ENCODE measurements at regions not wholly inside any gene's neighbourhood (a gene's known extent, or its start where the extent isn't known, plus 50 kb on each side); places are given as distances from the start of the nearest gene placed in this dataset.

DNA sequence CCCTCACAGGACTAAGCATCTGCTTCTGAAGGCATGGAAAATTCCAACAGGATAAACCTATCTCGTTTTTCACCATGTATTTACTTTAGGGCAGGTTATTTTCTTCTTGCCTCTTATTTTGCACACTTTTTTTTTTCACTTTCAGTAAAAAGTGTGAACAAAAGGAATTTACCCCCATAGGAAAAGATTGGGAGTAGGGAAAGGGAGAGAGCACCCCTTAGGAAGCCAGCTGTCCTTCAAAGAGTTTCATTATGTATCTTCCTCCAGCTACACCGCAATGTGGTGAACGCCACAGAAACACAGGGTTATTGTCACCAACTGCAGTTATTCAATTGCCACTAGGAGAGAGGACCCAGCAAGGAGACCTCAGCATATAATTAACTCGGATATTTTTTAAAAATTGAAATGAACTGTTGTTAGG is 286.2 kb upstream of the VRK2 start:
- Histone ChIP-seq H3K36me3 (no peaks in the 10 kb centered on the region), H3K27ac (no peak overlapping the region), H3K9me3 (no peaks in the 10 kb centered on the region), H3K4me3 (peak overlapping the region in 1 of 2 donors; percentile 48), H3K4me1 (peaks cover 0 to 7% of the 10 kb centered on the region in 2 donors), H3K27me3 (no peaks in the 10 kb centered on the region)
- TF ChIP-seq, protein P1, sequence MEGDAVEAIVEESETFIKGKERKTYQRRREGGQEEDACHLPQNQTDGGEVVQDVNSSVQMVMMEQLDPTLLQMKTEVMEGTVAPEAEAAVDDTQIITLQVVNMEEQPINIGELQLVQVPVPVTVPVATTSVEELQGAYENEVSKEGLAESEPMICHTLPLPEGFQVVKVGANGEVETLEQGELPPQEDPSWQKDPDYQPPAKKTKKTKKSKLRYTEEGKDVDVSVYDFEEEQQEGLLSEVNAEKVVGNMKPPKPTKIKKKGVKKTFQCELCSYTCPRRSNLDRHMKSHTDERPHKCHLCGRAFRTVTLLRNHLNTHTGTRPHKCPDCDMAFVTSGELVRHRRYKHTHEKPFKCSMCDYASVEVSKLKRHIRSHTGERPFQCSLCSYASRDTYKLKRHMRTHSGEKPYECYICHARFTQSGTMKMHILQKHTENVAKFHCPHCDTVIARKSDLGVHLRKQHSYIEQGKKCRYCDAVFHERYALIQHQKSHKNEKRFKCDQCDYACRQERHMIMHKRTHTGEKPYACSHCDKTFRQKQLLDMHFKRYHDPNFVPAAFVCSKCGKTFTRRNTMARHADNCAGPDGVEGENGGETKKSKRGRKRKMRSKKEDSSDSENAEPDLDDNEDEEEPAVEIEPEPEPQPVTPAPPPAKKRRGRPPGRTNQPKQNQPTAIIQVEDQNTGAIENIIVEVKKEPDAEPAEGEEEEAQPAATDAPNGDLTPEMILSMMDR (IDR thresholded peaks at IDR 0.05) = no peak
- intact Hi-C loops (cut with DNase I) = no loop called here
- DNase-seq (ENCODE audit: low spot score in 2 of 2) = no peak

DNA sequence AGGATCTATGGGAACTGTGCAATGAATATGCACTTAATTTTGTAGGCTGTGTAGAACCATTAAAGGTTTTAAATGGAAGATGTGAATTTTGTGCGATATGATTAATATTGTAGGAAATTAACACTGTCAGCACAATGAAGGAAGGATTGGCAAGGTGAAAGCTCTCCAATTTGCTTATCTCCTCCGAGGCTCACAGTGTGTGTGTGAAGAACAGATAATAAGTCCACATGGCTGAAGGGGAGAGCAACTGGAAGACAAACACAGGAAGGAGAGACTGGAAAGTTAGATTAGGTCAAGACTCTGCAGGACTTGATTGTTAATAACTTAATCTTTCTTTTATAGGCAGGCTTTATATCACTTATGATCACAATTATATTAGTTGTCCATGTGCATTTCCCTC is 269.7 kb upstream of the VRK2 start:
- H3K4me1 ChIP-seq = no peaks in the 10 kb centered on the region
- H3K9me3 ChIP-seq = no peaks in the 10 kb centered on the region
- TF ChIP-seq, protein P1 (IDR thresholded peaks at IDR 0.05) = no peak
- intact Hi-C loops (cut with DNase I) = no loop called here
- DNase-seq (ENCODE audit: low spot score in 2 of 2) = no peak
- H3K27ac ChIP-seq = no peak overlapping the region
- H3K27me3 ChIP-seq = no peaks in the 10 kb centered on the region
- no peaks in the 10 kb centered on the region for H3K36me3 ChIP-seq
- H3K4me3 ChIP-seq = no peak overlapping the region

DNA sequence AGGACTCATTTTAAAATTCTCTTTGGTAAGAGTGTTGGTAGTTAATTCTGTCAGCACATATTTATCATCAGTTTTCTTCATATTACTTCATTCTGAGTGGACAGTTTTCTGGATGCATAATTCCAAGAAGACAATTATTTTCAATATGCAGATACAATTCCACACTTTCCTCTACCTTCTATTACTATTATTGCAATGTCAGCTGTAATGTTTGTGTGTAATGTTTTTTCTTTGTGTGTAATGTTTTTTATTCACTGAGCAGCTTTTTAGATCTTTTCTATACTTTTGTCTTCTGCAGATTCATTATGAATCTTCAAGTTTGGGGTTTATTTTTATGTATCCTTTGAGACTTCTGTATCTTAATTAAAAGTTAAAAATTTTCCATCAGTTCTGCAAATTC is 264.0 kb upstream of the VRK2 start:
- H3K27ac ChIP-seq = no peak overlapping the region
- intact Hi-C loops (cut with DNase I) = no loop called here

DNA sequence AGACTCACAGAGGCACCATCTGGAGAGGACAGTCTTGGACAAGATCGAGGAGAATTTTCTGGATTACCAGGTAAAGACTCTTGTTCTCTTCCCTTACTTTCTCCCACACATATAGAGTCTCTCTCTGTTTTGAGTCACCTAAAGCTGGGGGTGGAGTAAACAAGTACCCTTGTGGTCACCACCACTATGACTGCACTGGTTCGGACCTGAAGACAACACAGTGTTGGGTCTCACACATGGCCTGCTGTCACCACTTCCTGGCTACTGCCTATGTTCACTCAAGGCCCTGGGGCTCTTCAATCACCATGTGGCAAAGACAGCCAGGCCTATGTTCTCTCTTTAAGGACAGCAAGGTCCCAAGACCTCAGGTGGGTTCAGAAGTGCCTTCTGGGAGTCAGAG is 253.3 kb upstream of the VRK2 start:
- H3K4me3 ChIP-seq = no peak overlapping the region
- no peak for DNase-seq (ENCODE audit: low spot score in 2 of 2)
- intact Hi-C loops (cut with DNase I) = no loop called here
- TF ChIP-seq, protein P1 (IDR thresholded peaks at IDR 0.05) = no peak
- H3K36me3 ChIP-seq = no peaks in the 10 kb centered on the region
- no peaks in the 10 kb centered on the region for H3K9me3 ChIP-seq
- H3K4me1 ChIP-seq = no peaks in the 10 kb centered on the region
- H3K27me3 ChIP-seq = no peaks in the 10 kb centered on the region
- no peak overlapping the region for H3K27ac ChIP-seq

More for the DNA sequence above, 264.0 kb upstream of the VRK2 start:
- TF ChIP-seq, protein P1 (IDR thresholded peaks at IDR 0.05) = no peak
- Histone ChIP-seq H3K4me3 (no peak overlapping the region), H3K4me1 (no peaks in the 10 kb centered on the region), H3K27me3 (no peaks in the 10 kb centered on the region), H3K36me3 (no peaks in the 10 kb centered on the region), H3K9me3 (no peaks in the 10 kb centered on the region)
- DNase-seq (ENCODE audit: low spot score in 2 of 2) = no peak

DNA sequence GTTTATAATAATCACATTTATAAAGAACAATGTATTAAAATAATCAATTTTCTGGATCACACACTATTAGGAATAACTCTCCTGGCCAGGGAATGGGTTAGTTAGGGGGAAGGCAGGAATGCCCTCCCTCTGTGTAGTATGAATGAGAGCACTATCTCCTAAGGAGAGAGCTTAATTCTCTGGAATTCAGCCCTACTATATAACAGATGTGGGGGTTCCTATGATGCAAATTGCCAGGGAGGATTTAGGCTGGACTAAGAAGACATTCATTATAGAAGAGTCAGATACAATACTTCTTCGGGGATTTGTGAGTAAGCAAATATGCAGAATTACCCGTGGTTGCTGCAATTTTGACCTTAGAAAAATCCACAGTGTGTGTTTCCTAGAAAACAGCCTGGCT is 250.1 kb upstream of the VRK2 start:
- TF ChIP-seq, protein P1 (IDR thresholded peaks at IDR 0.05) = no peak
- Histone ChIP-seq H3K27me3 (no peaks in the 10 kb centered on the region), H3K4me3 (no peak overlapping the region), H3K4me1 (no peaks in the 10 kb centered on the region), H3K9me3 (no peaks in the 10 kb centered on the region), H3K27ac (no peak overlapping the region), H3K36me3 (no peaks in the 10 kb centered on the region)
- intact Hi-C loops (cut with DNase I) = no loop called here
- no peak for DNase-seq (ENCODE audit: low spot score in 2 of 2)

DNA sequence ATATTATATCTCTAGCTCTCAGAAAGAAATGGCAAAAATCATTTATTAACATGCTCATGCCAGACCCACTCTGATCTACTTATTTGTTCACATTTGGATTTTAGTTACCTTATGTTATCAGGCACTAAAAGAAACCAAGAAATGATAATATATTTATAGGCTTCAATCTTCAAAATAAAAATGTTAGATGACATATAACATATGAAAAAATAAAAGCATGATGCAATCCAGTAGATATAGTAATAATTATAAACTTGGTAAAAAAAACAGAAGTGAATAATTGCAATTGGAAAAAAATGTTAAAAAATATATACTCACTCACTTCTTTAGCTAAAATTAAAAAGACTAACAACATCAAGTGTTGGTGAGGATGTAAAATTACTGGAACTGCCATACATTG is 248.3 kb upstream of the VRK2 start:
- intact Hi-C loops (cut with DNase I) = no loop called here
- no peak for DNase-seq (ENCODE audit: low spot score in 2 of 2)
- no peaks in the 10 kb centered on the region for H3K36me3 ChIP-seq
- H3K27me3 ChIP-seq = no peaks in the 10 kb centered on the region
- H3K27ac ChIP-seq = no peak overlapping the region
- no peaks in the 10 kb centered on the region for H3K9me3 ChIP-seq
- TF ChIP-seq, protein P1 (IDR thresholded peaks at IDR 0.05) = no peak
- no peaks in the 10 kb centered on the region for H3K4me1 ChIP-seq
- H3K4me3 ChIP-seq = no peak overlapping the region
